ENCODE measurements at regions not wholly inside any gene's neighbourhood (a gene's known extent, or its start where the extent isn't known, plus 50 kb on each side); places are given as distances from the start of the nearest gene placed in this dataset.

DNA sequence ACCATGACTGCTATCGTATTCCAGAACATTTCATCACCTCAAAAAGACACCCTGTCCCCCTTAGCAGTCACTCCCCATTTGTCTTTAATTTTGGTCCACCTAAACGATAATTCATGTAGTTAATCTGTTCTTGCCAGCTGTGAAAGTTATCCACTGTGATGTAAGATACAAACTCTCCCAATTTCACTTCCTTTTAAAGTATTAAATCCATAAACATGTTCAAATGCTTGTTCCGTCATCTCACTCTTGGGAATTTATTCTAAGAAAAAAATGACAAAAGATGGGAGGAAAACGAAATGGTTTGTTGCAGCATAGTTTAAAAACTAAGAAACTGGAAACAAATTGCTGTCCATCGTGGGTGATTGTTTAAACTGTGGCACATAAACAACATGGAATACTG is 53.7 kb upstream of the IRF2 start:
- DNase-seq: no peak

DNA sequence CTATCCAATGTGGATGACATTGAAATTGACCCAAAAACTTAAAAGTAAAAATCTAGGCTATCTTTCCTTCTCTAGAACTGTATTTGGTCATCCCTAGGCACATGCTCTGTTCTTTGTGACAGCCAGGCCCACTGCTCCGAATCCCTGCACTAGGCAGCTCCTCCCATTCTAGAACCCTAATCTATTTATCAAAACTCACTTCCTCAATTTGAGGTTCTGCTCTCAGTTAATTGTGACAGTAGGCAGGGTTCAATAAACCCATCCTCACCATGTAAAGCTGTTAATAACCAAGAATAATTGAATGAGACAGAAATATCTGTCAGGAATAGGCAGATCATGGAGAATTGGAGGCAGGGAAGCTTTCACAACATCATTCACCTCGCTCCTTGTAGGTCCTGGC is 51.9 kb upstream of the IRF2 start:
- no peak for DNase-seq

Measured in NCI-H748 treated with DMSO at 0.1 percent for 48 hours (cell line).